Anterior cingulate cortex (tissue), 58 donors: ENCODE measurements at regions not wholly inside any gene's neighbourhood (a gene's known extent, or its start where the extent isn't known, plus 50 kb on each side); places are given as distances from the start of the nearest gene placed in this dataset.

Experiments
- DNase-seq, 58 donors: peaks; one replicate each; lab custom pipeline; 2025; lab: John Stamatoyannopoulos, UW

DNA sequence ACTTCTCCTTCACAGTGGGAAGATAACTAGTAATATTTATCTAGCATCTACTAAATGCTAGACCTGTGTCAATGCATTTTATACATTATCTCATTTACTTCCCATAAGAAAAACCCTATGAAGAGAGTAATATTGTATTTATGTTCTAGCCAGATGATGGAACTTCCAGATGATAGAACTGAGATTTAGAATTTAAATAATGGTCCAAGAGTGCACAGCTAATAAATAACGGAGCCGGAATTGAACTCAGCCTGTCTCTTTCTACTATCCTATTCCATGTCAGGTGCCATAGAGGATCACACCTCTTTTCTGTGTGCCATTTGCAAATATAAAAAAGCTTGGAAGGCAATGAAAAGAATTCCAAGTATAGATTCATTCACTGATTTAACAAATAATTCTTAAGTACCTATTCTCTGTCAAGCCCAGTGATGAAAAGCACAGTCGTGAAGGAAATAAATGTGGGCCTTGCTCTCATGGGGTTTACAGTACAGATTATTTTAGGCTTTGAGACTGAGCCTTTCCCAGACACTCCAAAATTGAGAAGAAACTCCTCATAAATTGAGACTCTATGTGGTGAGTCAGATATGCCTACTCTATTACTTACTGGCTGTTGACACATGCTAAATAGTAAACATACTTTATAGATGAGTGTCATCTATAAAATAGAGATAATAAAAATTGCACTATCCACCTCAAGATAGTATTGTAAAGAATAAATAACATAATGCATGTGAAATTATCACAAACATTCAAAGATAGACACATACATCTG is 378.0 kb upstream of the PRMT6 start:
- DNase-seq = no peak

DNA sequence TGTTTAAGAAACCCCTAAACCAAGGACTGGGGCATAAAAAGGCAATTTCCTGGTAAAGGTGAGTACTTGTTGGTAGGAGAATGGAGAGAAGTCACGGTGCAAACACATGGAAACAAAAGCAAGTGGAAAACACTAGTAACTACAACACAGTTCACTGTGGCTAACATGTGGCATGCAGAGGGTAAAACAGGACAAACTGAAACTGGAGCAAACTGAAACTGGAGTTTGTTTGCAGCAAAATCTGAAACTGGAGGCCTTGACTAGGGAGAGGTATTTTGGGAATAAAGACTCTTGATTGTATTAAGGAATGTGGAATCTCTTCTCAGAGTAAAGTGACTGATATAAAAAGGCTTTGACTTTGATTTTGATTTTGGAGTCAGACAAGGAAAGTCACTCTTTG is 376.3 kb upstream of the PRMT6 start:
- DNase-seq = no peak

DNA sequence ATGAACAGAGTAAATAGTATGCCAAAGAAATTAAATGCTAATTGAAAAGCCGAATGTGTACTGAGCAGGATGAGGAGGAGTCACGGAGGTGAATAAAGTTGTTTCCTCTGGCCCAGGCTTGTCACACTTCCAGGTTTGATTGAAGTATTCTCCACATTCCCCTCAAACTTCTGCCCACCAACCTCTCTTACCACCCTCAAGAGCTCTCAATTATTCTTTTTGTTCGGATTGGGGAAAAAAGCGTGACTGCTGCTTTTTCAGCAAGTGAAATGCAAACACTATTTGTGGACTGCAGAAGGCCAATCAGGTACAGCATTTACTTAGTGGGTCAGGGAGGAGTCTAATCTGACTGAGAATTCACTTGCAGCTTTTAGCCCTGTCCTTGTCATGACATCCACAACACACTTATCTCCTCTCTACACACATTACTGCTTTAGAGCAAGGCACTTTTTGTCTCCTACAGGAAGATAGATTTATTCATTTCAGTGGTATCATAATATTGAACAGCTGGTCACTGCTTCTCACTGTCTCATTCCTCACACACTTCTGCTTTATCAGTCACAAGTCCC is 375.6 kb upstream of the PRMT6 start:
- no peak for DNase-seq

DNA sequence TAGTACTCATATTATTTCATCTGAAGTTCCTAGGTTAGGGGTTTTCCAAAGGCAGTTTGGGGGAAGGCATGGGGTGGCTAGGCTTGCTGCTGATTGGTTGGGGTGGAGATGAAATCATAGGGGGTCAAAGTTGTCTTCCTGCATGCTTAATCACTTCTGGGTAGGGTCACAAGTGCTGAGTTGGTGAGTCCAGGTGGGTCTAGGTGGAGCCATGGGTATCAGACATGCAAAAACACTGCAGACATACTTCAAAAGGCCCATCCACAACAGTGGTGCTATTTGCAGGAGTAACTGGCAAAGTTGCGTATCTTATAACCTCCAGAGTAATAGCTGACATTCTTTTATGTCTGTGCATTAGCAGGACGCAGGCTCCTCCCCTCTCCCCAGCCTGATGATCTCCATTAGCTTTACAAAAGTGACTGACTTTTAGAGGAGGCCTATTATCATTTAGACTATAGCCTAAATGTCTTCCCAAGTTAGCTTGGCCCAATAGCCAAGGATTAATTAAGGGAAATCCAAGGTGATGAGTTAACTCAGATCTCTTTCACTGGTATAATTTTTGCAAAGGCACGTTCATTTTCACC is 374.4 kb upstream of the PRMT6 start:
- DNase-seq = no peak

DNA sequence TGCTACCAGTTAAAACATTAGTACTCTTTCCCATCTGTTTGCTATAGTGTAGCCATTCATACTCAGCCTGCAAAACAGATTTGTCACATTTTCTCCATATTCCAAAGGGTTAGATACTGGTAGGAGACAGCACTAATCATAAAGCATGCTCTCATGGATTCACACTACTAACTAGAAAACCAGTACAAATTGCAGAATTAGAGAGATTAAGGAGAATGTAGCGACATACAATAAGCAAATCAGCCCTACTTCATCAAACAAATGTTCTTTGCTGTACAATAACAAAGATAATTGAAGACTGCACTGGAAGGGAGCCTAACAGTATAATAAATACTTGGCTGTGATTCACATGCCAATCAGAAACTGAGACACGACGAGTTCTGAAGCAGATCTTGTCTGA is 368.0 kb upstream of the PRMT6 start:
- DNase-seq = no peak

DNA sequence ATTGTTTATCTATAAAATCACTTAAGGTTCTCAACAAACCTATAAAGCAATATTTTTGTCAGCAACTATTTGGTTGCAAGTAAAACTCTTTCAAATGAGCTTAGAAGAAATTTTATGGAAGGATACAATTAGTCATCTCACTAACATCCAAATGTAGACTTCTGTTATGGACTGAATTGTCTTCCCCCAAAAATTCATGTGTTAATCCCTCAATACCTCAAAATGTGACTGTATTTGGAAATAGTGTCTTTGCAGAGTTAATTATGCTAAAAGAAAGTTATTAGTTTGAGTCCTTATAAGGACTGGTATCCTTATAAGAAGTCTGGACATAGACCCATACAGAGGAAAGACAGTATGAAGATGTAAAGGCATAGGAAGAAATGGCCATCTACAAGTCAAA is 357.8 kb upstream of the PRMT6 start:
- no peak for DNase-seq

DNA sequence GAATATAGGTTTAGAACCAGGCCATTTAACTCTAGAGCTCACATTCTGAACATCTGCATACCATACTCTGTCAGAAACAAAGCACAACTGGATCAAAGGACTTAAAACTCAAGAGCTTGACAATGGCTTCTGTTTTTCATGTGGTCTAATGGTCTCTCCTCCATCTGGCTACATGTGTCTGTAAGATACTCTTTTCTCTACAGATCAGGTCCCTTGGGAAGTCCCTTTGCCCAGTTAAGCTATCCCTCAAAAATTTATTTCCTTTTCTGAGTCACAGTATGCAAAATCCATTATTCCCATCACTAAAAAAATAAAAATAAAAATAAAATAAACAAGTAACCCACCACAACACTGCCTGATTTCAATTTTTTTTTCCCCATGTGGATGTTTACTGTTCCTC is 357.0 kb upstream of the PRMT6 start:
- no peak for DNase-seq

DNA sequence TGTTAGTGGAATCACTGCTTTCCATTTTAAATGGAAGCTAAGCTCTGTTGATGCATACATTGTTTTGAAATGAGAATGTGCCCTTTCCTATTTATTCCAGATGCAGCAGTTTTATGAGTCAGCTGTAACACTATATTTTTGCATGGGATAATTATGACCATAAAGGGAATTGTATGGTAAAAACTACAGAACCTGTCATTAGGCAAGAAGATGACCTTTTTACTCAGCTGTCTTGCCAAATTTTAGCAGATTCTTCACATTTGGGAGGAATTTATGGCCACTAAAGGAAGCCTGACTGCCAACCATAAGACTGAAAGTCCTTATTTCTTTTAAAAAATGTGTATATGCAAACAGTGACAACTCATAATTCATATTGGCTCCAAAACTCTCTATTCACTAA is 356.3 kb upstream of the PRMT6 start:
- no peak for DNase-seq

DNA sequence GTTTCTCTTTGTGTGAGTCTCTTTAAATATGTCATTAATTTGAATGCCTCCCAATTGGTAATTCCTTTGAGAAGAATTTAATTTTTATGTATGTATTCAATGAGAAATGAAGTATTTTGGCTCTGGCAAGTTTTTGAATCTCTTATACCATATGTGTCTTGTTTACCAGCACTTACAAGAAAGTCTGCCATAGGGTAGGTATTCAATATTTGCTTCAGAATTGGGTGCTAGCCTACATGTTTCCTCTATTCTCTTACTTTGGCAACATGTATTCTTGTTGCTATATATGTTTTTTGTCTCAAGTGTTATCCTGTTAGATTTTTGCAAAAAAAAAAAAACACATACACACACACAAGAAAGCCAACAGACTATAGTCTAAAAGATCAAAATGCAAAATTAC is 350.5 kb upstream of the PRMT6 start:
- no peak for DNase-seq

DNA sequence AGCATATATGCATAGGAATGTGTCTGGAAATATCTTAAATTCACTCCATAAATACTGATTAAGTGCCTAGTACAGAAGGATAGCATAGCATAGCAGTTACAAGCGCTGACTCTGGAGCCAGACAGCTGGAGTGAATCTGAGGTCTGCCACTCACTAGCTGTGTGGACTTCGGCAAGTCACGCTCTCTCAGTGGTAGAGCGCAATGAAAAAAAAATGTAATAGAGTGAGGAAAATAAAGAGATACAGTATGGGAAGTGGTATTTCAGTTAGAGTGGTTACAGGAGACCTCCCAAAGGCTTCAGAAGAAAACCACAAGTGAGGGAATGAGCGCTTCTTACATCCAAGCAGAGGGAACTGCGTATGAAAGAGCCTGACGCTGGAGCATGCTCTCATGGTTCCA is 338.9 kb upstream of the PRMT6 start:
- DNase-seq = no peak

DNA sequence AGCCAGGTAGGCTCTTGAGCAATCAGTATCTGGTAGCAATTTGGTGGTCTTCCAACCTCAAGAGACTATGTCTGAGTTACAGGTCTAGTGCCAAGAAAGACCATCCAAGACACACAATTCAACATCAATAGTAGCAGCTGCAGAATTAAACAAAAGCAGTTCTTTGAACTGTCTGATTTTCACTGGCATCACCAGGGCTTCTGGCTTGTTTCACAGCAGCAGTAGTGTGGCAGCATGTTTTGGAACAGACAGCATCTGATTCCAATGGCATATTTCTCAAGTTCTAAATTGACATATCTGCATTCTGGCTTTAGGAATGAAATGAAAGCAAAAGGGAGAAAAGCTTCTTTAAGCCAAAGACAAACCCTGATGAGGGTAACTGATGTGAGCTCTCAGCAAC is 334.7 kb upstream of the PRMT6 start:
- DNase-seq = no peak

DNA sequence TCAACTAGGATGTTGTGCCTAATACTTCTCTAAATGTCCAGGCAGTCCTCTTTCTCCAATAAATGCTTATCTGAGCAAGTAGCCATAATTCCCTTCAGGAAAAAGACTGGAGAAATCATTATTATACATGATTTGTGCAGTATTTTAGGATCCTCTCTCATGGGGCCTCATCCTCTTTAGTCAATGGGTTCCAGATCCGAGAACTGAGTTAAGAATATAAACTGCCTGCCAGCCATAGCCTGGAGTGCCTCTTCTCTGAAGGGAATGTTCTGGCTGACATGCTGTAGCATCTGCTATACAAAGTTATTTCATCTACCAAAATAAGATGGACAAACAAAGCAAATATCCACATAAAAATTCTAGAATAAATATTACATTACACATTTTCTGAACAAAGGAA is 334.0 kb upstream of the PRMT6 start:
- no peak for DNase-seq

DNA sequence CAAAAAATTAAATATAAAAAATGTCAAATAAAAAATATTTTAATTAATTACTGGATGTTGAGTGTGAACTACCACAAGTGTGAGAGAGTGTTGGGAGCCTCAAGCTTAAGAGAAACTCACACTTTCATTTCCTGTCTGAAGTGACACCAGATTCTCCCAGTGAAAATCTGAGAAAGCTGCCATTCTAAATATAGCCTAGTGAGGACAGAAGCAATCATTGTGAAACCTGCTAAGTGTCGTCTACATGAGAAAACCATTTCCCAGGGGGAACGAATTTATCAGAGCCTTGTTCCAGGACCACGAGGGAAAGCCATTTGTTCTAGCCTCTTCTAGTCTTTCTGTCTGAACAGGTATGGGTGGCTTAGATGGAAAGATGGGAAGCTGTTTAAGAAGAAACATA is 329.3 kb upstream of the PRMT6 start:
- peak in 1 of 58 donors; percentile 6 for DNase-seq

DNA sequence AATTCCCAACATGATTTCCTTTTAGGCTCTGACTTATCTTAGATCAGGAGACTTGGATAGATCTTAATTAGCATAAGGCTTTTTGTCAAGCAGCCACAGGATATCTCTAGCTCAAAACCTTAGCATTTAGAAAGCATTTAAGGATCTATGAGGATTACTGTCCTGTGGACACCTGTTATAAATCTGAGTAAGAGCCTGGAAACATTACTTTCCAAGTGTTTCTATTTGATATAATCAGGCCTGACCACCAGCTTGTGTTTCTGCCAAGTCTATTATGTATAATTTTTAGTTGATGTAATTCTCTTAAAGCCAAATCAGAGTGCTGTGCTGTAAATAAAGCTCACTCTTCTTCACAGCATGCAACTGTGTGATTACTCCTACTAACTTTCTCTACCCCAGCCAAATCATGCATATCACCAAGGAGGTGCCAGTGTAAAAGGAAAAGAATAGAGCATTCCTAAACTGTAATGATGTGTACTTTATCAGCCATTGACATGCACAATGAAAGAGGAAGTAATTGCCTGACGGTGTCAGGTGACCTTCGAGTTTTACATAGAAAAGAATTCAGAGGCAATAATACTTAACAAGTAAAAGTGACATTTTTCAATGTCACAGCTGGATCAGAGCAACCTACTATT is 309.9 kb upstream of the PRMT6 start:
- peak in 1 of 58 donors; percentile 17 for DNase-seq

DNA sequence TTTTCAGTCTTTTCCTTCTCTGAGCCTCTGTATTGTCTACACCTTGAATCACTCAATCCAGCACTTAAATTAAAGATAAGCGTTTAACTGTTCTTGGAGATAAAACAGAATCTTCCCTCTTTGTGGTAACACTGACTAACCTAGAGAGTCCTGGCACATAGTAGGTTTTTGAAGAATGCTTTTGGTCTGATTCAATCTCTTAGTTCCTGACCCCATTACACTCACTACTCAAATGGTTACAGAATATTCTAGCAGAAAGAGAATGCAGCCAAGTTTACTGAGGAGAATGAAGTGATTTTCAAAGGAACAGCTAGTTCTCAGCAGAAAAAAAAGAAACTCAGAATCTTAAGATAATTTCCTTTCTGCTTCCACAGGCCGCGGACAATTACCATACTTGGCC is 309.2 kb upstream of the PRMT6 start:
- peak in 1 of 58 donors; percentile 5 for DNase-seq

DNA sequence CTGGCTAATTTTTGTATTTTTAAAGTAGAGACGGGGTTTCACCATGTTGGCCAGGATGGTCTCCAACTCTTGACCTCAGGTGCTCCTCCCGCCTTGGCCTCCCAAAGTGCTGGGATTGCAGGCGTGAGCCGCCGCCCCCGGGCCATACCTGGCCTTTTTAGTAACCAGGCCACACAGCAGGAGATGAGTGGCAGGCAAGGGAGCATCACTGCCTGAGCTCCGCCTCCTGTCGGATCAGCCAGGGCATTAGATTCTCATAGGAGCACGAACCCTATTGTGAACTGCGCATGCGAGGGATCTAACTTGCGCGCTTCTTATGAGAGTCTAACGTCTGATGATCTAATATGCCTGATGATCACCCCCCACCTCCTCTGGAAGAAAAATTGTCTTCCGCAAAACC is 308.7 kb upstream of the PRMT6 start:
- no peak for DNase-seq

DNA sequence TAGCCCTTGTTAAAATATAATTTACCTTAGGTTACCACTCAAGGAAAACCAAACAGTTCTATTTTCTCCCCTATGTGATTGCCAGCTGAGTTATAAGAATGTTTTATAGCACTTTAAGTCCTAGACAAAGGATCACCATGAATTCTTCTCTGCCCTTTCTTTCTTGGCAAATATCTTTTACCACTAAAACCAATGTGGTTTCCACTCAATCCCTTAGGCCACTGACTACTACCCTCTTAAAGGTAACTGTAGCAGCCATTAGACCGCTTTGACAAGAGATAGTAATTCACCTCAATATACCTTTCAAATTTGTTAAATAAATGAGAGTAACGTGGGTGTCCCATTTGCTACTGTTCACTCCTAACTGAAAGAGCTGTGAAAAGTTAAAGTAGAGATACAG is 307.9 kb upstream of the PRMT6 start:
- DNase-seq = no peak

DNA sequence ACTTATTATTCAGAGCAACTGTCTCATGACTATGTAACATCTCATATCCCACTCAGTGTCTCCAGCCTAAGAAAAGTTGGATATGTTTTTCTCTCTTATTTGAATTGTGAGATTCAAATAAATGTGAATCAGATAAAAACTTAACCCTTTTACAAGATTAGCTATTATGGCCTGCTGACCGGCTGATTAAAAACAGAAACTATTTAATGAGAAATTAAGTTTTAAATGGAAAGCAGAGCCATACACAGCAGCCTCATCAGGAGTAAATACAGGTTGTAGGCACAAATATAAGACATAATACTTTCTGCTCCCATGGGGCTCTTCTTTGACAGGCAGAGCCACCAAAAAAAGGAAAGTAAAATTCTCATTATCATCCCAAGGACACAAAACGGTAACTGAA is 307.0 kb upstream of the PRMT6 start:
- DNase-seq = no peak

DNA sequence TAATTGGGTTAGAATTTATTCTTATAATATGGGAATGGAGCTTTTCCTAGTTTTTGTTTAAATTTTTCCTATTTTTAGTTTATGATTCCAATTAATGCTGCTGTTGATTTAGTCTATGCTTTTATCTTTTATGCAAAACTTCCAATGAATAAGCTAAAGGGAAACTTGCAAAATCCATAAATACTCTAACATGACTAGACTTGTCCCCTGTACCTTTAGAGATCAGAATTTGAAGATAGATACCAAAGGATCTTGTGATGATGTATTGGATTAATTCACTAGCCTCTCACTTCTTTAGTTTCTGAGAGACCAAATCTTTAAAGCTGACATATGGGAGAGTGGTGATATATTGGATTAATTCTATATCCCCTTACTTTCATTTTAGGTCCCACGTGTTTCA is 306.6 kb upstream of the PRMT6 start:
- no peak for DNase-seq

DNA sequence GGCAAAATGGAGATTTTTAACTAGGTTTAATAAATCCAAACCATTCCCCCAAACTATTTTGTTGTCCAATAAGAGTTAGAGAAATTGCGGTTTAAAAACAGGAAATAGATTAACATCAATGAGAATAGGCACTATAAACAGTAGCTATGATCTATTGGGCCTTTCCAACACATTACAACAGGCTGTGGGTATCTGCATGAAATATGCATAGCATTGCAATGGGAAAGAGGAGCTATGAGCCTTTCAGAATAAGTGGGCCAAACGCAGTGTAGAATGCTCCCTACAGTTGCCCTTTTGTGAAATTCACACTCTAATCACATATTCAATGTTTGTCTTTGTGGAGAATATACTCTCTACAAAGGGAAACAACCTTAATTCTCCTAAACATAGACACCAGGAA is 305.5 kb upstream of the PRMT6 start:
- DNase-seq = no peak

DNA sequence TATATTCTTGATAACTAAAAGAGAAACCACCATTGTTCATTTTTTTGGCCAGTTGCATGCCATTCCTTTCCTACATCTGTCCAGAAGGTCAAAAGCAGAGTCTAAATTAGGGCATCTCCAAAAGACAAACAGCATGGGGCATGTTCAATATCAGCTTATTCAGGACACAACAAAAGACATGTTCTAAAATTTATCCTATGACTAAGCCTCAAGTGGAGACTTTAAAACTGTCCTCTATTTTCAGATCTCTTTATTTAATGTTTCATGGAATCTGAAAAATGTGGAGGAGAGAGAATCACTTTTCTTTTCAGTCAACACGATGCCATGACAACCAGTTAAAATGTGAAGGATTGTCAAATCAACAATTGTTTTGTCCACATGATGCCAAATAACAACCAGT is 303.4 kb upstream of the PRMT6 start:
- no peak for DNase-seq

DNA sequence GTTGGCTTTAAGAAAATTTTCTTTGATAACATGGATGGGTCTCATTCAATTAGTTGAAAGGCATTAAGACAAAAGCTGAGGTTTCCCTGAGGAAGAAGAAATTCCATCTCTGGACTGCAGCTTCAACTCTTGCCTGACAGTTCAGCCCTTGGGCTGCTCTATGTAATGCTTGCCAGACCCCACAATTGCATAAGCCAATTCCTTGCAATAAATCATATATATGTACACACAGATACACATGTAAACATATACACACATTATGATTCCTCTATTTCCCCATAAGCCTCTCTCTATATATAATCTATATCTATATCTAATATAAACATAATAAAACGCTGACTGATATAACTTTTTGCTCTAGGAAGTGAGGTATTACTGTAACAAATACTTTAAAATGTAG is 301.5 kb upstream of the PRMT6 start:
- no peak for DNase-seq
